Stomach (tissue), 8 donors: ENCODE measurements at regions not wholly inside any gene's neighbourhood (a gene's known extent, or its start where the extent isn't known, plus 50 kb on each side); places are given as distances from the start of the nearest gene placed in this dataset.

Source experiments
- DNase-seq, 2 donors: peaks; one replicate each; pipeline versions ENCODE4 v3.0.0 to v3.0.0-alpha.2; 2013 to 2019
- H3K27ac ChIP-seq, 5 donors: fragments of 200-600 bp in 4 of 5; sonication (generic) in 4 of 5; one replicate each; pipeline ENCODE4 v1.5.1; 2013 to 2019; ENCODE audit warnings: mild to moderate bottlenecking in 1 of 5, moderate library complexity in 1 of 5
- H3K27me3 ChIP-seq, 3 donors: fragments of 200-600 bp; sonication (generic); one replicate each; pipeline ENCODE4 v1.5.1; 2017 to 2019; ENCODE audit warnings: mixed run types in 1 of 3
- H3K36me3 ChIP-seq, 4 donors: fragments of 200-600 bp; sonication (generic); 1 replicate in 3 of 4; 2 replicates in 1 of 4; pipeline ENCODE4 v1.5.1; 2016 to 2019
- H3K4me1 ChIP-seq, 4 donors: fragments of 200-600 bp; sonication (generic); one replicate each; pipeline ENCODE4 v1.5.1; 2016 to 2019
- H3K4me3 ChIP-seq, 4 donors: fragments of 200-600 bp; sonication (generic) in 3 of 4; one replicate each; pipeline ENCODE4 v1.5.1; 2016 to 2019; ENCODE audit warnings: mild to moderate bottlenecking in 1 of 4
- H3K9me3 ChIP-seq, 4 donors: fragments of 200-600 bp; sonication (generic); one replicate each; pipeline ENCODE4 v1.5.1; 2016 to 2019
- CTCF ChIP-seq, 7 experiments: fragments of 450-650 bp in 4 of 7; fragments of 200-600 bp in 3 of 7; sonication (generic) in 3 of 7; IDR thresholded peaks; one replicate each; pipeline ENCODE4 v1.5.1; 2016 to 2019; ENCODE audit warnings: antibody characterized with exemption in 7 of 7, control low read depth in 2 of 7, mild to moderate bottlenecking in 1 of 7
- EP300 ChIP-seq: sonication (generic); formaldehyde crosslinking; IDR thresholded peaks from one replicate; pipeline ENCODE4 v1.6.1; 2017; ENCODE audit warnings: antibody characterized with exemption
- POLR2A ChIP-seq, 4 donors: fragments of 450-650 bp; IDR thresholded peaks; one replicate each; pipeline ENCODE4 v1.6.1; 2016; ENCODE audit warnings: antibody characterized with exemption in 4 of 4, control low read depth in 2 of 4, mild to moderate bottlenecking in 1 of 4, moderate library complexity in 1 of 4
- POLR2AphosphoS5 ChIP-seq, 3 donors: sonication (generic); formaldehyde crosslinking; IDR thresholded peaks; one replicate each; pipeline ENCODE4 v1.6.1; 2016; ENCODE audit warnings: antibody characterized with exemption in 3 of 3
- WGBS, 5 donors: extraction: QIAGEN DNeasy Blood & Tissue Kit in 3 of 5; methylation state at CpG; one replicate each; pipeline versions ENCODE4 v1.1.5 to v1.1.7; 2013 to 2018; 5-methylcytosine and 5-hydroxymethylcytosine counted together
- intact Hi-C: fragments of 100-400 bp; cut with DNase I; formaldehyde crosslinking; loops from one replicate; pipeline ENCODE4 v1.15.1; 2023; ENCODE audit warnings: low total_unique reads
- donor health status: healthy with polysubstance abuse.
- donor health status: Bipolar disorder and iron deficiency.
- donor health status: healthy.

- no peak for DNase-seq
- no peak overlapping the region for H3K4me3 ChIP-seq
- H3K36me3 ChIP-seq = no peaks in the 10 kb centered on the region
- H3K27ac ChIP-seq = no peak overlapping the region
- no peaks in the 10 kb centered on the region for H3K4me1 ChIP-seq
- WGBS, 5 donors = 79 to 85% (median 83%) methylated on average over 4 of the region's 4 CpGs
- intact Hi-C loops = no loop called here
- H3K27me3 ChIP-seq = no peaks in the 10 kb centered on the region
- no peak for TF ChIP-seq POLR2AphosphoS5 (IDR thresholded peaks at IDR 0.05)
- TF ChIP-seq EP300 = no peak
- TF ChIP-seq POLR2A (IDR thresholded peaks at IDR 0.05) = no peak
- no peak for TF ChIP-seq CTCF (IDR thresholded peaks at IDR 0.05)
- peaks cover 0 to 6% (median 0%) of the 10 kb centered on the region in 4 donors for H3K9me3 ChIP-seq
Measured at GRCh38 chr13:103443604-103444003, 377.4 kb upstream of the SLC10A2 start.

GRCh38 chr13:103437651-103438050 is 371.4 kb upstream of the SLC10A2 start:
- WGBS, 5 donors = 39 to 79% (median 65%) methylated on average over 1 of the region's 1 CpG
- Histone ChIP-seq H3K4me3 (no peak overlapping the region), H3K36me3 (no peaks in the 10 kb centered on the region)

GRCh38 chr13:103436057-103436654 is 369.9 kb upstream of the SLC10A2 start:
- WGBS, 5 donors = 68 to 76% (median 71%) methylated on average over 10 of the region's 10 CpGs
- Histone ChIP-seq H3K4me1 (no peaks in the 10 kb centered on the region), H3K36me3 (no peaks in the 10 kb centered on the region), H3K9me3 (no peaks in the 10 kb centered on the region), H3K4me3 (no peak overlapping the region), H3K27ac (no peak overlapping the region), H3K27me3 (no peaks in the 10 kb centered on the region)
- TF ChIP-seq EP300 (no peak), POLR2AphosphoS5 (IDR thresholded peaks at IDR 0.05) (no peak), POLR2A (IDR thresholded peaks at IDR 0.05) (no peak), CTCF (IDR thresholded peaks at IDR 0.05) (no peak)
- intact Hi-C loops = no loop called here
- no peak for DNase-seq

More at GRCh38 chr13:103437651-103438050, 371.4 kb upstream of the SLC10A2 start:
- DNase-seq = peak in 1 of 2 donors; percentile 11
- no peaks in the 10 kb centered on the region for H3K4me1 ChIP-seq
- no peaks in the 10 kb centered on the region for H3K9me3 ChIP-seq
- H3K27me3 ChIP-seq = no peaks in the 10 kb centered on the region
- no peak overlapping the region for H3K27ac ChIP-seq
- intact Hi-C loops = no loop called here
- TF ChIP-seq POLR2A (IDR thresholded peaks at IDR 0.05) (no peak), EP300 (no peak), CTCF (IDR thresholded peaks at IDR 0.05) (no peak), POLR2AphosphoS5 (IDR thresholded peaks at IDR 0.05) (no peak)

- Histone ChIP-seq H3K36me3 (no peaks in the 10 kb centered on the region), H3K4me3 (no peak overlapping the region), H3K27me3 (no peaks in the 10 kb centered on the region), H3K27ac (no peak overlapping the region), H3K4me1 (no peaks in the 10 kb centered on the region), H3K9me3 (peaks cover 0 to 8% (median 1%) of the 10 kb centered on the region in 4 donors)
- intact Hi-C loops = no loop called here
- no peak for TF ChIP-seq CTCF (IDR thresholded peaks at IDR 0.05)
- TF ChIP-seq POLR2A (IDR thresholded peaks at IDR 0.05) = no peak
- TF ChIP-seq EP300 = no peak
- no peak for DNase-seq
- 53 to 63% (median 58%) methylated on average over 3 of the region's 3 CpGs for WGBS, 5 donors
Measured at GRCh38 chr13:103431856-103432255, 365.6 kb upstream of the SLC10A2 start.
